ENCODE measurements at regions not wholly inside any gene's neighbourhood (a gene's known extent, or its start where the extent isn't known, plus 50 kb on each side); places are given as distances from the start of the nearest gene placed in this dataset.

GRCh38 chrX:125089761-125090445 lies 229.8 kb upstream of the TEX13C start:
- DNase-seq (ENCODE audit: low spot score) = no peak
- no peak overlapping the region for H3K27ac Mint-ChIP-seq (ENCODE audit: unreplicated experiment)
- TF ChIP-seq CTCF (IDR thresholded peaks at IDR 0.05) = no peak
- H3K27me3 Mint-ChIP-seq (ENCODE audit: low read depth) = no peaks in the 10 kb centered on the region
- no peaks in the 10 kb centered on the region for H3K36me3 Mint-ChIP-seq (ENCODE audit: low read depth)
- H3K9me3 Mint-ChIP-seq (ENCODE audit: low read depth) = no peaks in the 10 kb centered on the region
- no peak overlapping the region for H3K4me3 Mint-ChIP-seq (ENCODE audit: unreplicated experiment)
- H3K4me1 Mint-ChIP-seq (ENCODE audit: low read depth) = no peaks in the 10 kb centered on the region

GRCh38 chrX:125093852-125094251 lies 225.8 kb upstream of the TEX13C start:
- no peaks in the 10 kb centered on the region for H3K36me3 Mint-ChIP-seq (ENCODE audit: low read depth)
- no peaks in the 10 kb centered on the region for H3K27me3 Mint-ChIP-seq (ENCODE audit: low read depth)
- no peak overlapping the region for H3K27ac Mint-ChIP-seq (ENCODE audit: unreplicated experiment)
- no peaks in the 10 kb centered on the region for H3K4me1 Mint-ChIP-seq (ENCODE audit: low read depth)
- no peak for TF ChIP-seq CTCF (IDR thresholded peaks at IDR 0.05)
- H3K9me3 Mint-ChIP-seq (ENCODE audit: low read depth) = peaks cover 7% of the 10 kb centered on the region
- no peak for DNase-seq (ENCODE audit: low spot score)
- no peak overlapping the region for H3K4me3 Mint-ChIP-seq (ENCODE audit: unreplicated experiment)

- Mint-ChIP-seq H3K9me3 (ENCODE audit: low read depth) (peaks cover 7% of the 10 kb centered on the region), H3K4me1 (ENCODE audit: low read depth) (no peaks in the 10 kb centered on the region), H3K27me3 (ENCODE audit: low read depth) (no peaks in the 10 kb centered on the region), H3K4me3 (ENCODE audit: unreplicated experiment) (no peak overlapping the region), H3K27ac (ENCODE audit: unreplicated experiment) (no peak overlapping the region), H3K36me3 (ENCODE audit: low read depth) (no peaks in the 10 kb centered on the region)
- no peak for TF ChIP-seq CTCF (IDR thresholded peaks at IDR 0.05)
- DNase-seq (ENCODE audit: low spot score) = no peak
These were observed 224.8 kb upstream of the TEX13C start for GRCh38 chrX:125094901-125095300.

- H3K27me3 Mint-ChIP-seq (ENCODE audit: low read depth) = no peaks in the 10 kb centered on the region
- H3K4me1 Mint-ChIP-seq (ENCODE audit: low read depth) = no peaks in the 10 kb centered on the region
- H3K4me3 Mint-ChIP-seq (ENCODE audit: unreplicated experiment) = no peak overlapping the region
- peaks cover 7% of the 10 kb centered on the region for H3K9me3 Mint-ChIP-seq (ENCODE audit: low read depth)
- no peak for DNase-seq (ENCODE audit: low spot score)
- TF ChIP-seq CTCF (IDR thresholded peaks at IDR 0.05) = no peak
- no peak overlapping the region for H3K27ac Mint-ChIP-seq (ENCODE audit: unreplicated experiment)
- no peaks in the 10 kb centered on the region for H3K36me3 Mint-ChIP-seq (ENCODE audit: low read depth)
These were observed 223.2 kb upstream of the TEX13C start for GRCh38 chrX:125096469-125096868.

GRCh38 chrX:125096870-125097269 lies 222.8 kb upstream of the TEX13C start:
- Mint-ChIP-seq H3K4me1 (ENCODE audit: low read depth) (no peaks in the 10 kb centered on the region), H3K36me3 (ENCODE audit: low read depth) (no peaks in the 10 kb centered on the region), H3K27me3 (ENCODE audit: low read depth) (no peaks in the 10 kb centered on the region), H3K4me3 (ENCODE audit: unreplicated experiment) (no peak overlapping the region), H3K9me3 (ENCODE audit: low read depth) (peaks cover 7% of the 10 kb centered on the region), H3K27ac (ENCODE audit: unreplicated experiment) (no peak overlapping the region)
- no peak for DNase-seq (ENCODE audit: low spot score)
- no peak for TF ChIP-seq CTCF (IDR thresholded peaks at IDR 0.05)

All from chondrocyte (in vitro differentiated cells).